Activated effector memory CD4-positive, alpha-beta T cell treated with Interleukin-2 at 50 U/mL for 16 hours (primary cell): ENCODE measurements at regions not wholly inside any gene's neighbourhood (a gene's known extent, or its start where the extent isn't known, plus 50 kb on each side); places are given as distances from the start of the nearest gene placed in this dataset.

Source experiments
- DNase-seq: peaks from one replicate; pipeline ENCODE4 v3.0.0-alpha.2; 2020

DNA sequence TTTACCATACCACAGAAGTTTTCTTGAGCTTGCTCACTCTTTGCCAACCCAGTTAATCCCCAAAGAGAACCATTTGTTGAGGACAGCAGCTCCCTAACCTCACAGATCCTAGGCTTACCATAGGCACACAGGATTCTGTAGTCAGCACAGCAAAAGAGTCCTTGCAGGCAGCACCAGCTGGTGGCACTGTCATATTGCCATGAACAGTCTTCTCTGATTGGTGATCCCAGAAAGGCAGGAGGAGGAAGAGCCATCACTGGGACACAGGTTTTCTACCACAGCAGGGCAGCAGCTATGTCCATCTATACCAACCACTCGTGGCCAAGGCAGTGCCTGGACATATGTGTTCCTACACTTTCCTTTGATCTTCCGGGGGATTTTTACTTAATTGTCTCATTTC lies 297.1 kb upstream of the CD180 start:
- no peak for DNase-seq

GRCh38 chr5:67490543-67491321 lies 294.1 kb upstream of the CD180 start:
- no peak for DNase-seq

DNA sequence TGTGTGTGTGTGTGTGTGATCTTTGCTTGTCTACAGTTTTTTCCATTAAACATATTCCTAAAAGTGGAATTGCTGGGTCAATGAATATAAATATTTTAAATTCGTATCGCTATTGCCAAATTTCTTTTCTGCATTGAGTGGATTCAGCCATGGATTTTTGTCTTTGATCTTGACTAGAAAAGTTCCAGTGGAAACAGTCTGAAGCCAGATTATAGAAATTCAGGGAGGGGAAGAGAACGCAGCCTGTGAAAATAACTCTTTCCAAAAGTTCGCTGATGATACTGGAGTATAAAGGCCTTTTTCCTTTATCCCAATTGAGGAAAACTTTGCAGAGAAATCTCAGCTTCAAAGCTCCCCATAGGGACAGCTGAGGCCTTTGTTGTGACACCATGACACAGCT lies 292.3 kb upstream of the CD180 start:
- no peak for DNase-seq

DNA sequence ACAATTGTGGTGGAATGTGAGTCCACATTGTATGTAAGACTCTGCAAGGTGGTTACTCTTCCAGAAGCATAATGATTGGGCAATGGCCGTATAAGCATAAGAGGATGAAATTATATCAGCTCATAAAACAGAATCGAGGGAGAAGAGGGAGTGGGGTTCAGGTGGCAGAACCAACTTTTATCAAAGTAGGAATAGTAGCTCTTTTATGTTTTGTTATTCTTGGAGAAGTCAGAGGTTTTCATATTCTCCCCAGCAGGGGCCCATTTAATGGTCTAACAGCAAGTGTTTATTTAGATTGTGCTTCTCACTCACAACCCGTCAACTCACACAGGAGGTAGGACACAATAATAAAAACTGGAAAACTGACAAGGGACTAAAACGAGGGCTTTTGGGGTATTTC lies 291.3 kb upstream of the CD180 start:
- no peak for DNase-seq

- no peak for DNase-seq
Measured at GRCh38 chr5:67483453-67484030, 286.9 kb upstream of the CD180 start.

- DNase-seq: no peak
Measured at GRCh38 chr5:67481362-67481761, 284.8 kb upstream of the CD180 start.

GRCh38 chr5:67478337-67478736 lies 281.7 kb upstream of the CD180 start:
- DNase-seq: no peak

GRCh38 chr5:67476995-67477394 lies 280.4 kb upstream of the CD180 start:
- no peak for DNase-seq

- DNase-seq: no peak
Measured at GRCh38 chr5:67476531-67476930, 279.9 kb upstream of the CD180 start.

DNA sequence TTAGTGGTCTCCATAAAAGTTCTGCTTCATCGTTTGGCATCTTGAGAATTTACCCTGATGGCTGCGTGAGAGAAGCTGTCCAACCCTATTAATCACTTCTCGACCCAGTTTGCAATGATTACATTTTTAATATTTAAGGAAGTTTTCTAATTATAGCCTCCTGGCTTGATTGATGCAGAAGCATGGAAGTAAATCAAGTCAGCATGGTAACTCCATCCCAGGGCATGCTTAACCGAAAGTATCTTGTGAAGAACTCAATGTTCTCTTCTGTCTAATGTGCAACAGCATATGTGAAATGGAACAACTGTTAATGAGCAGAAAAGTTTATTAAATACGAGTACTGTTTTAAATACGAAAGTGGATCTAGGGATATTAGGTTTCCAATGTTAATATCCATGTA lies 278.9 kb upstream of the CD180 start:
- no peak for DNase-seq

DNA sequence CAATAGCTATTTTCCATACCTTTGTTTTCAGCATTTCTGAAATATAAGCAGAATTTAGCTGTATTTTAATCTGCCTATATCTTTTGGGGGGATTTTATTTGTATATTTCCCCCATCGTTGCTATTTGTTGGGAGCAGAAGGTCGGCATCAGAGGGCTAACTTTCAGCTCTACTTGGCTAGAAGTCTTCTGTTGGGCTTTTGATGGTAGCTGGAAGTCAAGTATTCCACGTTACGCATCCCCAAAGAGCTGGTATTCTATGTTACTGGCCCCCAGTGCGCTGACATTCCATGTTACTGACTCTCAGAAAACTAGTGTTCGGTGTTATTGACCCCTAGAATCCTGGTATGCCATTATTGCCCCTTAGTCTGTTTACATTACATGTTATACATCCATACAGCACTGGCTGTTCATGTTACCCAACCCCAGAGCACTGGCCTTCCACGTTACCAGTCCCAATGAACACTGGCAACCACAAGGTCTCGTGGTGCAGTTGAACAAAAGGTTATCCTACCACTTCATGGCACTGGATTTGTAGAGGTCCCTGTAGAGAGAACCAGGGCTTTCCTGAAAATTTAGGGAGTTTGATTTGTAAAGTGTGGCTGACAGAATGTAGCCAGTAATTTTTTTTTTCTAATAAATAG lies 278.1 kb upstream of the CD180 start:
- no peak for DNase-seq

- DNase-seq: no peak
Measured at GRCh38 chr5:67467110-67467509, 270.5 kb upstream of the CD180 start.

DNA sequence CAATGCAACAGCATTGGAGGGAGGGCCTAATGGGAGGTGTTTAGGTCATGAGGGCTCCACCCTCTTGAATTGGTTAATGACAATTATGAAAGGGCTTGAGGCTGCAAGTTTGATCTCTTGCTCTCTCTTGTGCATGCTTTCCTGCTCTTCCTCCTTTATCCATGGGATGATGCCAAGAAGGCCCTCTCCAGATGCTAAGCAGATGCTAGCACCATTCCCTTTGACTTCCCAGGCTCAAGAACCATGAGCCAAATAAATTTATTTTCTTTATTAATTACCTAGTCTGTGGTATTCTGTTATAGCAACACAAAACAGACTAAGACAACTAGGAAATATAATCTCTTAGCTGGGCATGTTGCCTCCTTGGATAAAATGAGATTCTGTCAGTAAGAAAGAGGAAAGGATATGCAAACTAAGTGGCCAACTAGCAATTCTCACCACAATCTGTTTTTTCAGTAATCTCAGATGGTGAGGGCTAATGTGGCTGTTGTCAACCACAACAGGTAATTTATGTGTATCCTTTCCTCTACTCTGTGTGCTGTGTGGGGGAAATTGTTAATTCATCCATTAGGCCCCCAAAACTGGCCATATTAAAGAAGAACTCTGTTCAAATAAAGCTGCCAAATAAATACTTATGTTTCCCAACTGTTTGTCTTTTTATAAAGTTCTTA lies 269.1 kb upstream of the CD180 start:
- no peak for DNase-seq

GRCh38 chr5:67462147-67462546 lies 265.5 kb upstream of the CD180 start:
- no peak for DNase-seq

DNA sequence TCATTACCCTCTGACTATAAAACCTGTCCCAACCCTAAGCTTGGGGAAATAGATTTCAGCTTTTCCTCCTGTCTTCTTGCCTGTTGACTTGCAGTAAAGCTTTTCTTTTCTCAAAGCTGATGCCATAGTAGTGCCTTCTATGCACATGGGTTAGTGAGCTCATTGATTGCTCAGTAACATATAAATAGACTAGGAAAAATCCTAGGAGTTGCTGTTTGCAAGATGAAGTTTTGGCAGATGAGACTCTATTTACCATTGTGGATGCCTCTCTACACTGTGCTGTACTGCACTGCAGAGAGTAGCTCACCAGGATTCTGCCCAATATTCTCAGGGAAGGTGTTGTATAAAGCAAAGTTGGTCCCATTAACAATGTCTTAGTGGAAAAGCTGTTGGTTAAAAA lies 262.7 kb upstream of the CD180 start:
- DNase-seq: no peak

DNA sequence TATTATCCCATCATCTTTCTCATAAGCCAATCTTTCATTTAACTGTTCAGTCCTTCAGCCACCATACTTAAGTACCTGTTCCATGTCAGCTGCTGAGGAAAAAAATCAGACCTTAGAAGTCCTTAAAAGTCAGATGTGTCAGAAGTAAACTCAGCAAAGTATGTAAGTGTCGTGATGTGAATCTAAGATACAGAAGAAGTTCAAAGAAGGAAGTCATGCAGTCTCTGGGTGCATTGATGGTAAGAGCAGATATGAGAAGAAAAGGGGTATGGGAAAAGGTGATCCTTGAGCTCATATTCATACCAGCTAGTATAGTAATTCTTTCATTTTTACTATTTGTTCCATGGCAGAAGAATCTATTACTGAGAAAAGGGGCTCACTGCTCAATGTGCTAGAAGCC lies 259.4 kb upstream of the CD180 start:
- DNase-seq: no peak

GRCh38 chr5:67454957-67455561 lies 258.5 kb upstream of the CD180 start:
- no peak for DNase-seq

DNA sequence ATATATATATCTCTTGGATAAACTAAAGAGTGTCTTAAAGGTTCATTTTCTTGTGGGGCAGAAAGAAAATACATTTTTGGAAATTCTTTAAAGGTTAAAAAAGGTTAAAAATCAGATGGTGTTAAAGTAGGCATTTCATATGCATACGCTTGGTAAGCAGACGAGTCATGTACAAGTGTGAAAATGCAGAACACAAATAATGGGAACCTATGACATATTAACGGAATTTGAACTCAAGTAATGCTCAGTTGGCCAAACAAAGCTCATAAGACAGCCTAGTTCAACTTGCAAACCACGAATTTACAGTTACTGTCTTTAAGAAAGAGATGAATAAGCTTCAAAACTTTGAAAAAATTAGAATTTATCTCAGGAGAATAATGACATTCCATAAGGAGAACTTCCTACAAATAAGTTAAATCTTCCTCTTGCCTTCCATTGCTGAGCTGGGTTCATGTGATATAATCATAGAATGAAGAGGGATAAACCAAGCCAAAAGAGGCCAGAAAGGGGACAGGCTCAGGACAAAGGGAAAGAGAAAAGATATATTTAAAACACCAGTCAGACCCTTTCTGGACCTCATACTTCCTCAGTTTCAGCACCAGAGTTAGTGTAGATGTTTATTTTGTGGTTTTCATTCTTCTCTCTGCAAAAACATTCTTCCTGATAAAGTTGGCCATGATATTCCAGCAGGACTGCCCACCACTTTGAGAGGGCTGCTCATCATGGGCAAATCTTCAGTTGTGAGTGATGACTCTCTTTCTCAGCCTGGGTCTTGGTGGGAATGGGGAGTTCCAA lies 256.7 kb upstream of the CD180 start:
- no peak for DNase-seq

DNA sequence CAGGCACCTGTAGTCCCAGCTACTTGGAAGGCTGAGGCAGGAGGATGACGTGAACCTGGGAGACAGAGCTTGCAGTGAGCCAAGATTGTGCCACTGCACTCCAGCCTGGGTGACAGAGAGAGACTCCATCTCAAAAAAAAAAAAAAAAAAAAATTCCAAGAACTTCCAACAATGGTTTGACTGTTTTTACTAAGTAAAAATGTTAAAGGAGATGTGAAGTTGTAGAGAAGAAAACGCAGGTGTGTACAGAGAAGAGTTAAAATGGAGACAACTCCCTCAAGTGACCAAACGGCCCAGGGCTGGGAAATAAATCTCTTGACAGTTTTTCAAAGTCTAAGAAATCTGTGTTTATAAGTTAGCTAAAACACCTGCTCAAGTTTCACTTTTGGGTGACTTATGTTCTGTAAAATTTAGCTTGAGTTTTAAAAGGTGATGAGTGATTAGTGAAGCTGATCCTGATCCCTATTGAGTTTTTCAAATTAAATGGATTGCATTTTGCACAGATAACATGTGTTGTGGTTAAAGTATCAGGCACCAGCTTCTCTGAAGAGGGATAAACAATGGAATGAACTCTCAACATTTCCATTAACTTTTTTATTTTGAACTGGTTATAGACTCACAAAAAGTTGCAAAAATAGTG lies 255.2 kb upstream of the CD180 start:
- DNase-seq: no peak

GRCh38 chr5:67447732-67448131 lies 251.1 kb upstream of the CD180 start:
- no peak for DNase-seq

- no peak for DNase-seq
Measured at GRCh38 chr5:67437905-67438845, 241.6 kb upstream of the CD180 start.
